ENCODE measurements at regions not wholly inside any gene's neighbourhood (a gene's known extent, or its start where the extent isn't known, plus 50 kb on each side); places are given as distances from the start of the nearest gene placed in this dataset.

- no peak for TF ChIP-seq ZNF8 (CRISPR knock-in tag; IDR thresholded peaks at IDR 0.05)
- no peak for TF ChIP-seq TOX (CRISPR knock-in tag; IDR thresholded peaks at IDR 0.05; ENCODE audit: borderline replicate concordance)
- TF ChIP-seq POU6F1 (CRISPR knock-in tag; IDR thresholded peaks at IDR 0.05; ENCODE audit: borderline replicate concordance, low read depth): no peak
- no peak for TF ChIP-seq PATZ1 (CRISPR knock-in tag; IDR thresholded peaks at IDR 0.05; ENCODE audit: borderline replicate concordance)
- TF ChIP-seq TSHZ2 (CRISPR knock-in tag; IDR thresholded peaks at IDR 0.05): no peak
- TF ChIP-seq ZFP30 (CRISPR knock-in tag; IDR thresholded peaks at IDR 0.05): no peak
- TF ChIP-seq CSRNP3 (CRISPR knock-in tag; IDR thresholded peaks at IDR 0.05): no peak
- no peak for TF ChIP-seq PPARA (CRISPR knock-in tag; IDR thresholded peaks at IDR 0.05; ENCODE audit: borderline replicate concordance)
- TF ChIP-seq CSDC2 (CRISPR knock-in tag; IDR thresholded peaks at IDR 0.05): no peak
- no peak for TF ChIP-seq ZNF70 (CRISPR knock-in tag; IDR thresholded peaks at IDR 0.05)
- TF ChIP-seq RARB (CRISPR knock-in tag; IDR thresholded peaks at IDR 0.05): no peak
- TF ChIP-seq ISL1 (CRISPR knock-in tag; IDR thresholded peaks at IDR 0.05): no peak
- TF ChIP-seq TCF4 (CRISPR knock-in tag; IDR thresholded peaks at IDR 0.05; ENCODE audit: borderline replicate concordance): no peak
- no peak for TF ChIP-seq GLIS3 (CRISPR knock-in tag; IDR thresholded peaks at IDR 0.05)
- no peak for TF ChIP-seq OSR1 (CRISPR knock-in tag; IDR thresholded peaks at IDR 0.05)
- no peak for TF ChIP-seq BACH2 (CRISPR knock-in tag; IDR thresholded peaks at IDR 0.05; ENCODE audit: borderline replicate concordance)
- no peak for TF ChIP-seq ZFP3 (CRISPR knock-in tag; IDR thresholded peaks at IDR 0.05)
- TF ChIP-seq ZNF565 (CRISPR knock-in tag; conservative IDR thresholded peaks at IDR 0.05; ENCODE audit: low read depth): no peak
- TF ChIP-seq ESRRG (CRISPR knock-in tag; IDR thresholded peaks at IDR 0.05): no peak
- no peak for TF ChIP-seq ARNTL (CRISPR knock-in tag; IDR thresholded peaks at IDR 0.05; ENCODE audit: borderline replicate concordance, low read depth)
- no peak for ATAC-seq
Measured at GRCh38 chr1:192087334-192087733, 70.9 kb upstream of the RGS18 start.

- ATAC-seq: no peak
- no peak for TF ChIP-seq OSR1 (CRISPR knock-in tag; IDR thresholded peaks at IDR 0.05)
- TF ChIP-seq PATZ1 (CRISPR knock-in tag; IDR thresholded peaks at IDR 0.05; ENCODE audit: borderline replicate concordance): no peak
- no peak for TF ChIP-seq TSHZ2 (CRISPR knock-in tag; IDR thresholded peaks at IDR 0.05)
- TF ChIP-seq CSRNP3 (CRISPR knock-in tag; IDR thresholded peaks at IDR 0.05): no peak
- TF ChIP-seq ESRRG (CRISPR knock-in tag; IDR thresholded peaks at IDR 0.05): no peak
Measured at GRCh38 chr1:192088496-192088895, 69.8 kb upstream of the RGS18 start.

All from SK-N-SH treated with all-trans-retinoic acid at 6 μM for 48 hours (cell line).